Umbilical cord (tissue), 1 donor: ENCODE measurements at regions not wholly inside any gene's neighbourhood (a gene's known extent, or its start where the extent isn't known, plus 50 kb on each side); places are given as distances from the start of the nearest gene placed in this dataset.
"Not testable (repeated sequence)": the region's sequence is repeated elsewhere in the genome, so short reads cannot be mapped to it uniquely, and the experiment has no call there.

Experiments used
- DNase-seq: peaks from one replicate; pipeline ENCODE4 v3.0.0-alpha.2; 2015; ENCODE audit warnings: low spot score

- no peak for DNase-seq
Measured at GRCh38 chr19:30271816-30272215, 100.4 kb upstream of the ZNF536 start.

- DNase-seq = no peak
Measured at GRCh38 chr19:30272554-30272953, 99.6 kb upstream of the ZNF536 start.

GRCh38 chr19:30273184-30273583 lies 99.0 kb upstream of the ZNF536 start:
- DNase-seq = no peak

- DNase-seq = no peak
Measured at GRCh38 chr19:30274987-30275386, 97.2 kb upstream of the ZNF536 start.

- no peak for DNase-seq
Measured at GRCh38 chr19:30276011-30276882, 95.9 kb upstream of the ZNF536 start.

- DNase-seq = no peak
Measured at GRCh38 chr19:30276883-30277280, 95.3 kb upstream of the ZNF536 start.

- no peak for DNase-seq
Measured at GRCh38 chr19:30277941-30278881, 94.0 kb upstream of the ZNF536 start.

GRCh38 chr19:30278882-30279254 lies 93.3 kb upstream of the ZNF536 start:
- no peak for DNase-seq

- DNase-seq = no peak
Measured at GRCh38 chr19:30280018-30280417, 92.2 kb upstream of the ZNF536 start.

GRCh38 chr19:30281906-30282305 lies 90.3 kb upstream of the ZNF536 start:
- no peak for DNase-seq

GRCh38 chr19:30283556-30283955 lies 88.6 kb upstream of the ZNF536 start:
- no peak for DNase-seq

GRCh38 chr19:30284209-30284608 lies 88.0 kb upstream of the ZNF536 start:
- no peak for DNase-seq

- DNase-seq = no peak
Measured at GRCh38 chr19:30284885-30285284, 87.3 kb upstream of the ZNF536 start.

- DNase-seq = no peak
Measured at GRCh38 chr19:30286378-30286777, 85.8 kb upstream of the ZNF536 start.

- DNase-seq = no peak
Measured at GRCh38 chr19:30287259-30287658, 84.9 kb upstream of the ZNF536 start.

GRCh38 chr19:30287973-30288372 lies 84.2 kb upstream of the ZNF536 start:
- DNase-seq = no peak

- DNase-seq = no peak
Measured at GRCh38 chr19:30288911-30289310, 83.3 kb upstream of the ZNF536 start.

- DNase-seq = no peak
Measured at GRCh38 chr19:30289336-30289735, 82.8 kb upstream of the ZNF536 start.

- DNase-seq = not testable (repeated sequence)
Measured at GRCh38 chr19:30290805-30291204, 81.4 kb upstream of the ZNF536 start.

GRCh38 chr19:30293051-30293785 lies 79.0 kb upstream of the ZNF536 start:
- no peak for DNase-seq

GRCh38 chr19:30297969-30298368 lies 74.2 kb upstream of the ZNF536 start:
- no peak for DNase-seq

- DNase-seq = no peak
Measured at GRCh38 chr19:30303131-30303654, 69.0 kb upstream of the ZNF536 start.
